Lower lobe of right lung (tissue), 2 donors: ENCODE measurements at regions not wholly inside any gene's neighbourhood (a gene's known extent, or its start where the extent isn't known, plus 50 kb on each side); places are given as distances from the start of the nearest gene placed in this dataset.

Experiments
- ATAC-seq, 2 donors: fragments of 200-7000 bp; cut with Tn5 transposase; one replicate each; pipeline ENCODE4 v1.9.1; 2020 to 2022; ENCODE audit warnings: mild to moderate bottlenecking in 2 of 2, moderate library complexity in 2 of 2
- DNase-seq: peaks from one replicate; pipeline ENCODE4 v3.0.0-alpha.2; 2020
- H3K27ac ChIP-seq: fragments of 200-600 bp; one replicate; pipeline ENCODE4 v1.8.0; 2022
- H3K27me3 ChIP-seq: fragments of 200-600 bp; one replicate; pipeline ENCODE4 v1.8.0; 2022; ENCODE audit warnings: low read depth
- H3K36me3 ChIP-seq: fragments of 200-600 bp; one replicate; pipeline ENCODE4 v1.8.0; 2022; ENCODE audit warnings: mild to moderate bottlenecking
- H3K4me1 ChIP-seq: fragments of 200-600 bp; one replicate; pipeline ENCODE4 v1.8.0; 2022
- H3K4me3 ChIP-seq: fragments of 200-600 bp; one replicate; pipeline ENCODE4 v1.8.0; 2022; ENCODE audit warnings: mild to moderate bottlenecking
- H3K9me3 ChIP-seq: fragments of 200-600 bp; one replicate; pipeline ENCODE4 v1.8.0; 2022
- CTCF ChIP-seq: fragments of 200-600 bp; IDR thresholded peaks from one replicate; pipeline ENCODE4 v1.8.0; 2022; ENCODE audit warnings: antibody characterized with exemption, mild to moderate bottlenecking
- intact Hi-C: fragments of 100-400 bp; cut with DNase I; formaldehyde crosslinking; loops from one replicate; pipeline ENCODE4 v1.11.0; 2022
- donor health status: DM: no; HTN: yes; CAD: no; lungs with severe emphysema.

- no peaks in the 10 kb centered on the region for H3K9me3 ChIP-seq
- ATAC-seq (no peak), DNase-seq (no peak)
- H3K4me3 ChIP-seq, result no peak overlapping the region
- H3K27me3 ChIP-seq, result no peaks in the 10 kb centered on the region
- no peaks in the 10 kb centered on the region for H3K36me3 ChIP-seq
- TF ChIP-seq CTCF, result no peak
- H3K4me1 ChIP-seq, result no peaks in the 10 kb centered on the region
- no peak overlapping the region for H3K27ac ChIP-seq
- intact Hi-C loops, result no loop called here
Observed at GRCh38 chr6:40210628-40211056, 276.4 kb upstream of the MOCS1 start.

DNA sequence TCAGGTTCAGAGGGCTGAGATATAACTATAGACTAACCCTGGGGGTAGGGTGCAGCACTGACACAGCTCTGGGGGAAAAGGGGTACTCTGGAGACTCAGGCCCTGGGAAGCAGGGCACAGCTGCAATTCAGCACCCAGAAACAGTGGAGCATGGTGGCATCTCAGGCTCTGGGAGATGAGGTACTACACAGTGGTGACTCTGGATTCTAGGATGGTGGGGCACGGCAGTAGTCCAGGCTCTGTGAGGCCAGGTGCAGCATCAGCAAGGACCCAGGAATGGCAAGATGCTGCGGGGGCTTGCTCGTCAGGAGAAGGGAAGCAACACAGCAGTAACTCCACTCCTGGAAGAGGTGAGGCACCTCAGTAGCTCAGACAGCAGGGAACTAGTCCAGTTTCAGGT lies 271.5 kb upstream of the MOCS1 start:
- intact Hi-C loops, result no loop called here
- Histone ChIP-seq H3K9me3 (peaks cover 14% of the 10 kb centered on the region), H3K27ac (no peak overlapping the region), H3K4me3 (no peak overlapping the region), H3K4me1 (no peaks in the 10 kb centered on the region), H3K36me3 (no peaks in the 10 kb centered on the region), H3K27me3 (no peaks in the 10 kb centered on the region)
- no peak for ATAC-seq
- TF ChIP-seq CTCF, result no peak
- no peak for DNase-seq

GRCh38 chr6:40205004-40205403 lies 270.7 kb upstream of the MOCS1 start:
- no peak for TF ChIP-seq CTCF
- DNase-seq (no peak), ATAC-seq (no peak)
- Histone ChIP-seq H3K27me3 (no peaks in the 10 kb centered on the region), H3K4me3 (no peak overlapping the region), H3K36me3 (no peaks in the 10 kb centered on the region), H3K9me3 (peaks cover 14% of the 10 kb centered on the region), H3K4me1 (no peaks in the 10 kb centered on the region), H3K27ac (no peak overlapping the region)
- intact Hi-C loops, result no loop called here

DNA sequence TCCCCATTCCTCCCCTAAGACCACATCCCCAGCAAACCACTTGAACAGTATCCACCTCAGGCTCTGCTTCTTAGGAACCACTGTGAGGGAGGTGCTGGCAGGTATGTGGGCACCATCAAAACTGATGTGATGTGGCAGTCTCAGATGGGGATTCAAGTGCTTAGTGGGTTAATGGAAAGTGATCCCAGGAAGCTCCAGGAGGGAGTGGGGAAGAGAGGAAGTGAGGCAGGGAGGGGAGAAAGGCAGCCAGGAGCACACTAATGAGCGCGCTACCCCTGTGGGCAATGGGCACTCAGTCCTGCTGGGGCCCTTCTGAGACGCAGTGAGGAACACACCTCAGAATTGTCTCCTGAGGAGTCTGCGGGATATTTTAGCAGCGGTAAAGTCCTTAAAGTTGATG lies 263.1 kb upstream of the MOCS1 start:
- no peaks in the 10 kb centered on the region for H3K27me3 ChIP-seq
- intact Hi-C loops, result no loop called here
- H3K4me3 ChIP-seq, result no peak overlapping the region
- no peaks in the 10 kb centered on the region for H3K9me3 ChIP-seq
- no peak for DNase-seq
- no peaks in the 10 kb centered on the region for H3K4me1 ChIP-seq
- ATAC-seq, result no peak
- no peak overlapping the region for H3K27ac ChIP-seq
- TF ChIP-seq CTCF, result no peak
- H3K36me3 ChIP-seq, result no peaks in the 10 kb centered on the region

DNA sequence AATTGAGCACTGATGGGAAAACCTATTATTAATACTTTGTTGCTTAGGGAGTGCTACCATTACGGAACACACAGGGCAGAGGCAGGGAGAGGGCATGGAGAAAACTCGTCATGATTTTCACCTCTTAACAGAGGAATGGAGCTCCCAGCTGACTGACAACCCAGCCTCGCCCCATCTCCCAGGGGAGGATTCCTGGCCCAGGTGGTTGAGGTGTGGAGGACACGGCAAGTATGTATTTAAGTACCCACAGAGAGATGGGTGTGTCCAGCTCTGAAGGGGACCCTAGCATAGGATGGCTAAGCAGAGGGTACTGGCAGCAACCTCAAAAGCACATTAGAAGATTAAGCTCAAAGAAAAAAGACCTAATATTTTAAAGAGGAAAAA lies 261.9 kb upstream of the MOCS1 start:
- no peak for TF ChIP-seq CTCF
- intact Hi-C loops, result no loop called here
- no peak for DNase-seq
- Histone ChIP-seq H3K27me3 (no peaks in the 10 kb centered on the region), H3K36me3 (no peaks in the 10 kb centered on the region), H3K9me3 (no peaks in the 10 kb centered on the region), H3K4me1 (no peaks in the 10 kb centered on the region), H3K27ac (no peak overlapping the region), H3K4me3 (no peak overlapping the region)
- ATAC-seq, result peak in 1 of 2 donors; percentile 47
